NCI-H748 (cell line): ENCODE measurements at regions not wholly inside any gene's neighbourhood (a gene's known extent, or its start where the extent isn't known, plus 50 kb on each side); places are given as distances from the start of the nearest gene placed in this dataset.
A peak's percentile ranks its signal among the peaks of the same experiment; 100 is the strongest.

Source experiments
- DNase-seq: peaks from one replicate; lab custom pipeline; 2025; ENCODE audit not compliant: unreplicated experiment; lab: John Stamatoyannopoulos, UW

- DNase-seq = peak; percentile 66
These were observed 228.8 kb upstream of the TYRP1 start for GRCh38 chr9:12464400-12464799.

- peak; percentile 48 for DNase-seq
These were observed 228.2 kb upstream of the TYRP1 start for GRCh38 chr9:12464910-12465512.

GRCh38 chr9:12469084-12469483 lies 224.1 kb upstream of the TYRP1 start:
- no peak for DNase-seq

DNA sequence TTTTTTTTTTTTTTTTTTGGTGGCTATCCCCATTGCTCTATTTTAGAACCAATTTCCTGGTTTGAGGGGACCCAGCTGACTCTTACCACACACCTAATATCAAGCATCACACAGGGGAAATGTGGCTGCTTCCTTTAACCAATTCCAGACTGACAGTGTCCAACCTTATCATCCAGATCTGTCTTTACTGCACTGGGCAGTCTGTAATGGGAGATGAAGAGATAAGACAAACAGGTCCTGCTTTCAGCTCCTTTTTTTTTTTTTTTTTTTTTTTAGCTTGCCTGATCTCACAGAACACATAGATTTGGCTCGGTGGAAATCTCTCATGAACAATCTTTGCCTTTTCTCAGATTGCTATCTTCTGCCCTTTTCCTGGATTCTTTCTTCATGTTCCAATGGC lies 198.8 kb upstream of the TYRP1 start:
- no peak for DNase-seq

DNA sequence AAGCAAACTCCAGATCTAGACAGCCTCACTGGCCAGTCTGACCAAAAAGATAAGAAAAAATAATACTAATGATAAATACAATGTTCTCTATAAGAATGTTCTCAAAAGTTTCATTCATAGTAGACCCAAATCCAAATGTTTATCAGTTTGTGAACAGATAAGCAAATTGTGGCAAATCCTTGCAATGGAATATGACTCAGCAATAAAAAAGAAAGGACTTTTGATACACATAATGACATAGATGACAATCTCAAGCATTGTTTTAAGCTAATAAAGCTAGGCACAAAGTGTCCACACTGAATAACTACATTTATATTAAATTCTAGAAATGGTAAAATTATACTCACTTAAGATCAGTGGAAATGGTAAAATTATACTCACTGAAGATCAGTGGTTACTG lies 195.4 kb upstream of the TYRP1 start:
- DNase-seq = no peak

GRCh38 chr9:12502520-12502919 lies 190.7 kb upstream of the TYRP1 start:
- DNase-seq = no peak

DNA sequence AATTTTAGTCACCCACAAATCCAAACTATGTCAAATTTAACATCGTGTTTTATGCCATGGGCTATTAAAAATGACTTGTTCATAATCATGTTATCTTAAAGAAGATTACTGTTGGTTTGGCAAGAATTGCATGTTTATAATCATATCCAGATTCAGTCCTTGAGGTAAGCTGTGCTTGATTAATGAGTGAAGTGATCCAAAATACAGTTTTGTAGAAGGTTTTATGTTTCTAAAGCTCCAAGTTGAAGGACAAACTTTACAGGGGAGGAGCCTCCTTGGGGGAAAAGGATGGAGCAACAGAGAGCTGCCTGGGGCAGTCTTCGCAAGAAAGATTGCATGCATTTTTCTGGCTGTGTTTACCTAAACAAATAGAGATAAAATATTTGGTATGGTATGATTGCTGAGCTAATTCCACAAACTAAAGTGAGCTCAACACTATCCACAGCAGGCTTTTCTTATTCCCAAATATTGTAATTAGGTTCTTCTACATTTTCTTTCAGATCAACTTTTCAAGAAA lies 189.5 kb upstream of the TYRP1 start:
- no peak for DNase-seq

GRCh38 chr9:12510551-12510950 lies 182.6 kb upstream of the TYRP1 start:
- DNase-seq = no peak

- no peak for DNase-seq
These were observed 181.5 kb upstream of the TYRP1 start for GRCh38 chr9:12511726-12512125.

DNA sequence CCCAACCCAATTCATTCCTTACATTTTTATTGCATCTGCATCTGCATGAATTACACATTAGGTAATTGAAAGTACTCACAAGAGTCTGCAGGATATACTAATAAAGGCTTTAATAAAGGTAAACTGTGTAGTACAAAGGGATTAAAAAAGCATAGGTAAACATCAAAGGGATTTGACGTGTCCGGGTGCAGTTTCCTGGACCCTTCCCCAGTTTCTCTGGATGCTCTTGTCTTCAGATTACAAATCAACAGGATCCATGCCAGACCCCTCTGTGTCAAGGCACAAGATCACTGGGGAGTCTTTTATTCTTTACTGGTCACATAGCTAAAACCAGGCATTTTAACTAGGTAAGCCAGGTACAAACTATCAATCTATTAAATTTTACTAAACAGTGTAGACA lies 177.2 kb upstream of the TYRP1 start:
- no peak for DNase-seq

GRCh38 chr9:12516573-12516972 lies 176.6 kb upstream of the TYRP1 start:
- no peak for DNase-seq

- DNase-seq = no peak
These were observed 154.2 kb upstream of the TYRP1 start for GRCh38 chr9:12538842-12539579.

GRCh38 chr9:12539580-12539975 lies 153.6 kb upstream of the TYRP1 start:
- DNase-seq = no peak

GRCh38 chr9:12544700-12545099 lies 148.5 kb upstream of the TYRP1 start:
- DNase-seq = no peak

- DNase-seq = peak; percentile 10
These were observed 138.5 kb upstream of the TYRP1 start for GRCh38 chr9:12554636-12555035.

GRCh38 chr9:12566404-12567090 lies 126.6 kb upstream of the TYRP1 start:
- no peak for DNase-seq

DNA sequence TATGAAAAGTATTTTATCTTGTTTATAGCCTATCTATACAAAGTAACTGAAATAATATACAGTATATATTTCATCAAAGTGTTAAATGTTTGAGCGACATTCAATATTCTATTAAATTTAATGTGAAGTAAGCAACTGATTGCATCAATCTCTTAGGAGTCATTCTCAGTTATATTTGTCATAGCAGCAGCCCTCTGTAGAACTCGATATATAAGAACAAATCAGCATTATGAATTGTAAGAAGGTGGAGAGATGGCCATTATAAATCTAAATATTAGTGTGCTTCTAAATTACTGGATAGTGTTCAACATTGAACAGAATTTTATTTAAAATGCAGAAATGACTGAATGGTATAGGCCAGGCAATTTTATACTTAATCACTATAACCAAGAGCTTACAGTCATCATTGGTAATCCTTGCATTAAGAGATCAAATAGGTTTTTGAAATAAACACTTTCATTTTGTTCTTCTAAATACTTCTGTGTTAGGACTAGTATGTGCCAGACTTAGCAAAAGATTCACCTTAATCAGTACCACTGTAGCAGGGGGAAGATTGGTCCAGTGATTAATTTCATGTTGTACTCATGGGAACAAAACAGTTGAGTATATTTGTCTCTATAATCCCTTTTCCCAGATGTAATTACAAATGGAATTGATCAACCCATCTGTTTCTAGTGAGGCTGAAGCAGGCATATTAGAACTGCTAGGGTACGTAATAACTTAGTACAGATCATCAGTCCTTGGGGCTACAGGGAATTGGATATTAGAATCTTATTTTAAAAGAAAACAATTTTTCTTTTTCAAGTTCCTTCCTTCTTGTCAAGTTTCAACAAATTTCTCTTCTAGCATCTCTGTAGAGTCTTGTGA lies 108.3 kb upstream of the TYRP1 start:
- DNase-seq = no peak

- DNase-seq = no peak
These were observed 97.8 kb upstream of the TYRP1 start for GRCh38 chr9:12595400-12595799.

DNA sequence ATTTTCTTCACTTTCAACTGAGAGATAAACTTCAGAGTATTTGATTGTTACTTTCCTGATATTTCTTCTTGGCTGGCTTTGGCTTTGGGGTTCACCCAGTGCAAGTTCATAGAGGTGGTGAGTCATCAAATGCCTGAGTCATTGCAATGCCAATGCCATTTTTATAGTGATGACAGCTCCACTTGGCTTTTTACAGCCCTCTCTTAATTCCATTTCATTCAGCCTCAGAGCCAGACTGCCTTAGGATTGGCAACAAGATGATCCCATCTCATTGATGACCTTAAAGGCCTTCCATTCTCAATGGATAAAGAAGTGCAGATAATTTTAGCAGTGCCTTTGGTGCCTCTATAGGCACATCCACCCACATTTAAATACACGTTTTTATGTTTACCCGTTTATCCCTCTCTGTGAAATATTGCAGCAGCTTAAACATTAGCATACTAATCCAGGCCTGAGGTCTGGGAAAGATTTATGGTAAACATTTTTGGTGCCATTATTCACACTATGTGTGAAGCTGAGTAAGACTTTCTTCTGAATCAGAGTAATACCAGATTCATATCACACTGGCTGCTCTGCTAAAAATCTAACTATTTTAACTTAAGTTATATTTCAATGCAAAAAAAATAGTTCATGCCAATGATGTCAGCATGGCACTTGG lies 88.9 kb upstream of the TYRP1 start:
- DNase-seq = no peak

DNA sequence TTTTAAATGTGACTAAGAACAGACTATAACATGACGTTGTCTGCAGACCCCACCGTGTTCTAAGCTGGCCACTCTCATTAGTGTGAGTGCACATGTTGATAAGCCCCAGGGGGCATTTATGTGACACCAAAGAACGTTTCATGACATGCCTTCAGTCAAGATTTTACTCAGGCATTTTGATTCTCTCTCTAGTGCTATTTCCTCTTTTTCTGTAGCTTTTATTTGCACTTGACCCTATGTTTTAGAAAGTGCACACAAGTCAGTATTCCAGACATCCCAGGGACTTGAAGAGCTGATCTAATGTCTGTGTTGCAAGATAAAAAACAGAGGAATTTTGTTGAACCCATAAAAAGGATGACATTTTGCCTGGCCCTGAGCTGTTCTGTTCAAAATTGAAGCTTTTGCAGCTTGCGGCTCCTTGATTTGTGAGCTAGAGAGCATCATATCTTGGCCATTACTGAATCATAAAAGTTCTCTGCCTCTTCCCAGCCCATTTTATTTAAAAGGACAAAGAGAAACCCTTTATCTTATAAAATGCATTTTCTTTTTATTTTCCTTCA lies 80.9 kb upstream of the TYRP1 start:
- DNase-seq = no peak
